Neural cell (in vitro differentiated cells): ENCODE measurements at regions not wholly inside any gene's neighbourhood (a gene's known extent, or its start where the extent isn't known, plus 50 kb on each side); places are given as distances from the start of the nearest gene placed in this dataset.

ENCODE experiments used
- H2AFZ ChIP-seq: fragments of 200-600, 300-800 bp; sonication (generic), shearing (Covaris generic); 2 replicates; pipeline ENCODE4 v1.6.0; 2014; ENCODE audit warnings: low read depth, mild to moderate bottlenecking, antibody characterized with exemption, low read length, moderate library complexity
- H3F3A ChIP-seq: fragments of 200-600 bp; shearing (Covaris generic); 2 replicates; pipeline ENCODE4 v1.6.1; 2016; ENCODE audit warnings: mild to moderate bottlenecking, moderate library complexity, mixed read lengths, antibody characterized with exemption, low read length; ENCODE audit not compliant: insufficient read depth, poor library complexity, severe bottlenecking
- H3K27ac ChIP-seq: fragments of 200-600, 300-800 bp; sonication (generic), shearing (Covaris generic); 2 replicates; pipeline ENCODE4 v1.5.1; 2014; ENCODE audit warnings: mild to moderate bottlenecking, low read length, moderate library complexity
- H3K27me3 ChIP-seq: fragments of 300-800, 200-600 bp; sonication (generic), shearing (Covaris generic); 2 replicates; pipeline ENCODE4 v1.6.0; 2014; ENCODE audit warnings: mild to moderate bottlenecking, low read depth, low read length, moderate library complexity; ENCODE audit not compliant: insufficient read depth
- H3K36me3 ChIP-seq: fragments of 300-800, 200-600 bp; sonication (generic), shearing (Covaris generic); 2 replicates; pipeline ENCODE4 v1.5.1; 2014; ENCODE audit warnings: mild to moderate bottlenecking, antibody characterized with exemption, low read length, moderate library complexity; ENCODE audit not compliant: insufficient read depth
- H3K4me2 ChIP-seq: fragments of 300-800, 200-600 bp; sonication (generic), shearing (Covaris generic); 2 replicates; pipeline ENCODE4 v1.6.0; 2014; ENCODE audit warnings: mild to moderate bottlenecking, low read length
- H3K4me3 ChIP-seq: fragments of 300-800, 200-600 bp; sonication (generic), shearing (Covaris generic); 2 replicates; pipeline ENCODE4 v1.5.1; 2014; ENCODE audit warnings: mild to moderate bottlenecking, low read length, moderate library complexity
- H3K79me2 ChIP-seq: fragments of 200-600 bp; shearing (Covaris generic); replicated peaks from 2 replicates; pipeline ENCODE4 v1.6.0; 2014; ENCODE audit warnings: mild to moderate bottlenecking, low read length, moderate library complexity; ENCODE audit not compliant: insufficient read depth
- H3K9ac ChIP-seq: fragments of 300-800, 200-600 bp; sonication (generic), shearing (Covaris generic); 2 replicates; pipeline ENCODE4 v1.6.1; 2016; ENCODE audit warnings: mild to moderate bottlenecking, low read length, mixed read lengths
- H3K9me2 ChIP-seq: fragments of 200-600 bp; shearing (Covaris generic); 2 replicates; pipeline ENCODE4 v1.6.1; 2016; ENCODE audit warnings: mild to moderate bottlenecking, low read length, mixed read lengths; ENCODE audit not compliant: insufficient read depth
- H3K9me3 ChIP-seq: fragments of 200-600, 300-800 bp; sonication (generic), shearing (Covaris generic); 2 replicates; pipeline ENCODE4 v1.6.1; 2016; ENCODE audit warnings: mild to moderate bottlenecking, mixed run types, low read length, moderate library complexity, mixed read lengths
- H4K20me1 ChIP-seq: fragments of 200-600 bp; shearing (Covaris generic); 2 replicates; pipeline ENCODE4 v1.6.1; 2016; ENCODE audit warnings: mild to moderate bottlenecking, mixed run types; ENCODE audit not compliant: insufficient read depth
- EP300 ChIP-seq: fragments of 450-650 bp; conservative IDR thresholded peaks from 2 replicates; pipeline ENCODE4 v1.6.1; 2014; ENCODE audit warnings: antibody characterized with exemption, mild to moderate bottlenecking, moderate library complexity; ENCODE audit not compliant: poor library complexity, severe bottlenecking
- EZH2 ChIP-seq: fragments of 200-600, 300-800 bp; shearing (Covaris generic), sonication (generic); IDR thresholded peaks from 2 replicates; pipeline ENCODE4 v1.6.1; 2014; ENCODE audit warnings: antibody characterized with exemption, low read length, borderline replicate concordance, mild to moderate bottlenecking; ENCODE audit not compliant: insufficient read depth, poor library complexity, severe bottlenecking
- MXI1 ChIP-seq: fragments of 450-650 bp; conservative IDR thresholded peaks from 2 replicates; pipeline ENCODE4 v1.6.1; 2014; ENCODE audit warnings: antibody characterized with exemption, mild to moderate bottlenecking; ENCODE audit not compliant: poor library complexity, severe bottlenecking
- POLR2AphosphoS5 ChIP-seq: IDR thresholded peaks from 2 replicates; pipeline ENCODE4 v1.6.1; 2012
- RAD21 ChIP-seq: fragments of 450-650 bp; conservative IDR thresholded peaks from 2 replicates; pipeline ENCODE4 v1.6.1; 2014; ENCODE audit warnings: antibody characterized with exemption, mild to moderate bottlenecking, moderate library complexity
- SMC3 ChIP-seq: fragments of 450-650 bp; conservative IDR thresholded peaks from 2 replicates; pipeline ENCODE4 v1.6.1; 2014; ENCODE audit warnings: antibody characterized with exemption, mild to moderate bottlenecking, moderate library complexity; ENCODE audit not compliant: poor library complexity
- TAF1 ChIP-seq: IDR thresholded peaks from 2 replicates; pipeline ENCODE4 v1.6.1; 2012; ENCODE audit warnings: low read depth
- TF ChIP-seq, protein P1 (sequence below): fragments of 450-650 bp; IDR thresholded peaks from 2 replicates; pipeline ENCODE4 v1.5.1; 2014; ENCODE audit warnings: antibody characterized with exemption, mild to moderate bottlenecking, moderate library complexity; ENCODE audit not compliant: poor library complexity, severe bottlenecking
- TF ChIP-seq, protein P2 (sequence below): IDR thresholded peaks from 2 replicates; pipeline ENCODE4 v1.6.1; 2012; ENCODE audit warnings: borderline replicate concordance

DNA sequence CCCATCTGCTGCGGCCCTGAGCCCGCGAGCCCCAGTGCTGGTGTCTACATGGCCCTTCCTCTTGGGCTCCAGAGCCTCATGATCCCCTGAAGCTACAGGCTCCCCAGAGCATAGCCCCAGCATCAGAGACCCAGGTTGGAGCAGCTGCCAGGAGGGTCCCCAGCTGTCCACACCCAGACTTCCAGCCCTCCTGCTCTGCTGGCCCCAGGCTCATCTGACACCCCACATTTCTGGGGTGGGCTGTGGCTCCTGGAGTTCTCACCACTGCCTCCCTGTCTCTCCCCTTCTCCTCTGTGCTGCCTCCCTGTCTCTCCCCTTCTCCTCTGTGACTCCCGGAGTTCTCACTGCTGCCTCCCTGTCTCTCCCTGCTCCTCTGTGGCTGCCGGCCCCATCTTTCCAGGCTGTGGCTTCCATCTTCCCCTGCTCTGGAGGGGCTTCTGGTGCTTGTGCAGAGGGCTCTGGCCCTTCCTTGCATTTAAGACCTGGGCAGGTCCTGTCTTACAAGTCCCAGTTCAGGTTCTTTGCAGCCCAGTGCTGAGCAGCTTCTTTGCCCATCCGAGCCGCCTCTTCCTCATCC, 108.1 kb downstream of the ERMARD start:
- H3F3A ChIP-seq: no peaks in the 10 kb centered on the region
- H2AFZ ChIP-seq: no peak overlapping the region
- H3K36me3 ChIP-seq: no peaks in the 10 kb centered on the region
- no peaks in the 10 kb centered on the region for H4K20me1 ChIP-seq
- H3K79me2 ChIP-seq: no peaks in the 10 kb centered on the region
- H3K9me3 ChIP-seq: no peaks in the 10 kb centered on the region
- H3K27me3 ChIP-seq: no peaks in the 10 kb centered on the region
- H3K27ac ChIP-seq: no peak overlapping the region
- H3K4me2 ChIP-seq: no peak overlapping the region
- no peak overlapping the region for H3K9ac ChIP-seq
- H3K9me2 ChIP-seq: no peaks in the 10 kb centered on the region
- no peak for TF ChIP-seq RAD21
- no peak for TF ChIP-seq MXI1
- no peak for TF ChIP-seq POLR2AphosphoS5
- no peak for TF ChIP-seq TAF1
- TF ChIP-seq EZH2: no peak
- TF ChIP-seq, protein P1, sequence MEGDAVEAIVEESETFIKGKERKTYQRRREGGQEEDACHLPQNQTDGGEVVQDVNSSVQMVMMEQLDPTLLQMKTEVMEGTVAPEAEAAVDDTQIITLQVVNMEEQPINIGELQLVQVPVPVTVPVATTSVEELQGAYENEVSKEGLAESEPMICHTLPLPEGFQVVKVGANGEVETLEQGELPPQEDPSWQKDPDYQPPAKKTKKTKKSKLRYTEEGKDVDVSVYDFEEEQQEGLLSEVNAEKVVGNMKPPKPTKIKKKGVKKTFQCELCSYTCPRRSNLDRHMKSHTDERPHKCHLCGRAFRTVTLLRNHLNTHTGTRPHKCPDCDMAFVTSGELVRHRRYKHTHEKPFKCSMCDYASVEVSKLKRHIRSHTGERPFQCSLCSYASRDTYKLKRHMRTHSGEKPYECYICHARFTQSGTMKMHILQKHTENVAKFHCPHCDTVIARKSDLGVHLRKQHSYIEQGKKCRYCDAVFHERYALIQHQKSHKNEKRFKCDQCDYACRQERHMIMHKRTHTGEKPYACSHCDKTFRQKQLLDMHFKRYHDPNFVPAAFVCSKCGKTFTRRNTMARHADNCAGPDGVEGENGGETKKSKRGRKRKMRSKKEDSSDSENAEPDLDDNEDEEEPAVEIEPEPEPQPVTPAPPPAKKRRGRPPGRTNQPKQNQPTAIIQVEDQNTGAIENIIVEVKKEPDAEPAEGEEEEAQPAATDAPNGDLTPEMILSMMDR: no peak
- TF ChIP-seq EP300: no peak
- no peak for TF ChIP-seq SMC3
- TF ChIP-seq, protein P2, sequence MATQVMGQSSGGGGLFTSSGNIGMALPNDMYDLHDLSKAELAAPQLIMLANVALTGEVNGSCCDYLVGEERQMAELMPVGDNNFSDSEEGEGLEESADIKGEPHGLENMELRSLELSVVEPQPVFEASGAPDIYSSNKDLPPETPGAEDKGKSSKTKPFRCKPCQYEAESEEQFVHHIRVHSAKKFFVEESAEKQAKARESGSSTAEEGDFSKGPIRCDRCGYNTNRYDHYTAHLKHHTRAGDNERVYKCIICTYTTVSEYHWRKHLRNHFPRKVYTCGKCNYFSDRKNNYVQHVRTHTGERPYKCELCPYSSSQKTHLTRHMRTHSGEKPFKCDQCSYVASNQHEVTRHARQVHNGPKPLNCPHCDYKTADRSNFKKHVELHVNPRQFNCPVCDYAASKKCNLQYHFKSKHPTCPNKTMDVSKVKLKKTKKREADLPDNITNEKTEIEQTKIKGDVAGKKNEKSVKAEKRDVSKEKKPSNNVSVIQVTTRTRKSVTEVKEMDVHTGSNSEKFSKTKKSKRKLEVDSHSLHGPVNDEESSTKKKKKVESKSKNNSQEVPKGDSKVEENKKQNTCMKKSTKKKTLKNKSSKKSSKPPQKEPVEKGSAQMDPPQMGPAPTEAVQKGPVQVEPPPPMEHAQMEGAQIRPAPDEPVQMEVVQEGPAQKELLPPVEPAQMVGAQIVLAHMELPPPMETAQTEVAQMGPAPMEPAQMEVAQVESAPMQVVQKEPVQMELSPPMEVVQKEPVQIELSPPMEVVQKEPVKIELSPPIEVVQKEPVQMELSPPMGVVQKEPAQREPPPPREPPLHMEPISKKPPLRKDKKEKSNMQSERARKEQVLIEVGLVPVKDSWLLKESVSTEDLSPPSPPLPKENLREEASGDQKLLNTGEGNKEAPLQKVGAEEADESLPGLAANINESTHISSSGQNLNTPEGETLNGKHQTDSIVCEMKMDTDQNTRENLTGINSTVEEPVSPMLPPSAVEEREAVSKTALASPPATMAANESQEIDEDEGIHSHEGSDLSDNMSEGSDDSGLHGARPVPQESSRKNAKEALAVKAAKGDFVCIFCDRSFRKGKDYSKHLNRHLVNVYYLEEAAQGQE: no peak
- no peak overlapping the region for H3K4me3 ChIP-seq

DNA sequence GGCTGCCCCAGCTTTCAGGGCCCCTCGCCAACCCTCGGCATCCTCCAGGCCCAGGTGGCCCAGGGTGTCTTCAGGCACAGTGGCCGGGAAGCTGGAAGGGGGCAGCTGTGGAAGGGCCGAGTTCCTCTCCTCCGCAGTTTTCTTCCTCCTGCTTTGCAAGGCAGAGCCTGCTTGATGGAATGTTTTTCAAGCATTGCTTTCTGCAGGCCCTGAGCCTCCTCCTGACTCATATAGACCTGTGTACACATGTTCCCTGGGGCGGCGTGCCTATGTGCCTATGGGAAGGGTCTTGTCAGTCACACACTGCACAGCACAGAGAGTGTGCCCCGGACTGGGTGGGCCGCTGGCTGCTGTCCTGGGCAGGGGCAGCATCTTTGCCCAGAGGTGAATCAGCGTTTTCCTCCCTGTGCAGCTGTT, 107.5 kb downstream of the ERMARD start:
- H3K36me3 ChIP-seq: no peaks in the 10 kb centered on the region
- H3K9me3 ChIP-seq: no peaks in the 10 kb centered on the region
- H3K9me2 ChIP-seq: no peaks in the 10 kb centered on the region
- no peak overlapping the region for H2AFZ ChIP-seq
- TF ChIP-seq, protein P1: no peak
- no peak for TF ChIP-seq MXI1
- H3K9ac ChIP-seq: no peak overlapping the region
- no peak overlapping the region for H3K27ac ChIP-seq
- H3K4me3 ChIP-seq: no peak overlapping the region
- H3K27me3 ChIP-seq: no peaks in the 10 kb centered on the region
- no peaks in the 10 kb centered on the region for H4K20me1 ChIP-seq
- H3K4me2 ChIP-seq: no peak overlapping the region
- H3K79me2 ChIP-seq: no peaks in the 10 kb centered on the region
- H3F3A ChIP-seq: no peaks in the 10 kb centered on the region
